GM12878 (cell line): ENCODE measurements at regions not wholly inside any gene's neighbourhood (a gene's known extent, or its start where the extent isn't known, plus 50 kb on each side); places are given as distances from the start of the nearest gene placed in this dataset.

Experiments used
- ATAC-seq: fragments of 200-7000 bp; cut with Tn5 transposase; 3 replicates; pipeline ENCODE4 v1.9.1; 2020; ENCODE audit warnings: mild to moderate bottlenecking, moderate library complexity
- BruUV-seq: library from RNA; stranded (reverse); fragments of 400-500 nt; replicated peaks from 2 replicates; lab custom pipeline; 2021; lab: Mats Ljungman, UMichigan
- CTCF ChIA-PET: fragments of 300-600 bp; sonication (Branson Sonifier 250); formaldehyde crosslinking; extraction: SDS; loops from one replicate; lab custom pipeline; 2021; ENCODE audit warnings: inconsistent platforms; lab: Yijun Ruan, JAX
- POLR2A ChIA-PET: fragments of 350-600 bp; formaldehyde crosslinking; extraction: SDS; loops from one replicate; lab custom pipeline; 2021; ENCODE audit warnings: inconsistent platforms; lab: Charles Lee
- RAD21 ChIA-PET: fragments of 300-600 bp; sonication (Branson Sonifier 250); formaldehyde crosslinking; loops from one replicate; lab custom pipeline; 2023; ENCODE audit warnings: antibody characterized with exemption; ENCODE audit not compliant: unreplicated experiment; lab: Charles Lee
- SMC1A ChIA-PET: fragments of 300-600 bp; sonication (Branson Sonifier 250); formaldehyde crosslinking; loops from one replicate; lab custom pipeline; 2023; ENCODE audit not compliant: unreplicated experiment, uncharacterized antibody; lab: Charles Lee
- DNase-seq: peaks from one replicate; pipeline ENCODE4 v3.0.0-alpha.2; 2011; ENCODE audit warnings: low read depth, low spot score
- FAIRE-seq: peaks from 3 replicates; lab custom pipeline; 2011; peaks lifted over from hg19 to GRCh38; lab: Jason Lieb, UNC
- H2AFZ ChIP-seq: 2 replicates; pipeline ENCODE4 v1.6.0; 2011; ENCODE audit warnings: low read depth, low read length, control low read depth; ENCODE audit not compliant: control insufficient read depth
- H3K27ac ChIP-seq: 2 replicates; pipeline ENCODE4 v1.5.1; 2011; ENCODE audit warnings: control low read depth; ENCODE audit not compliant: control insufficient read depth, insufficient read depth
- H3K27me3 ChIP-seq, 2 experiments: replicated peaks in 1 of 2; 2 replicates each; pipeline versions ENCODE4 v1.6.0 to v1.6.1; 2011; ENCODE audit warnings: low read length in 1 of 2; ENCODE audit not compliant: control insufficient read depth in 2 of 2, insufficient read depth in 2 of 2
- H3K36me3 ChIP-seq, 2 experiments: 2 replicates each; pipeline ENCODE4 v1.5.1; 2011; ENCODE audit warnings: low read length in 1 of 2; ENCODE audit not compliant: control insufficient read depth in 2 of 2, insufficient read depth in 2 of 2
- H3K4me1 ChIP-seq: 2 replicates; pipeline ENCODE4 v1.6.1; 2011; ENCODE audit warnings: mild to moderate bottlenecking, low read length, moderate library complexity, mixed read lengths; ENCODE audit not compliant: control insufficient read depth, insufficient read depth
- H3K4me2 ChIP-seq: 2 replicates; pipeline ENCODE4 v1.6.0; 2011; ENCODE audit warnings: control low read depth; ENCODE audit not compliant: control insufficient read depth, insufficient read depth
- H3K4me3 ChIP-seq: fragments of 200-600 bp; sonication (generic); 2 replicates; pipeline ENCODE4 v1.5.1; 2016
- H3K79me2 ChIP-seq: 2 replicates; pipeline ENCODE4 v1.6.0; 2011; ENCODE audit warnings: low read length; ENCODE audit not compliant: control insufficient read depth, insufficient read depth
- H3K9ac ChIP-seq: 2 replicates; pipeline ENCODE4 v1.8.0; 2011; ENCODE audit warnings: low read length, control low read depth, mixed read lengths; ENCODE audit not compliant: control insufficient read depth, insufficient read depth
- H3K9me3 ChIP-seq: replicated peaks from 3 replicates; pipeline ENCODE4 v1.5.1; 2011; ENCODE audit warnings: mild to moderate bottlenecking, low read length; ENCODE audit not compliant: control insufficient read depth, insufficient read depth
- H4K20me1 ChIP-seq: 2 replicates; pipeline ENCODE4 v1.6.0; 2011; ENCODE audit not compliant: control insufficient read depth, insufficient read depth
- CHD1 ChIP-seq: IDR thresholded peaks from 2 replicates; pipeline ENCODE4 v1.6.1; 2012; ENCODE audit warnings: low read depth, low read length, improper control_type of control experiment
- EED ChIP-seq: sonication (generic); IDR thresholded peaks from 2 replicates; pipeline ENCODE4 v1.6.1; 2016; ENCODE audit warnings: antibody characterized with exemption, low read depth
- HDGF ChIP-seq: fragments of 450-650 bp; IDR thresholded peaks from 2 replicates; pipeline ENCODE4 v1.6.1; 2016; ENCODE audit warnings: antibody characterized with exemption
- HSF1 ChIP-seq: fragments of 150-350 bp; IDR thresholded peaks from 2 replicates; pipeline ENCODE4 v1.6.1; 2014; ENCODE audit warnings: mild to moderate bottlenecking, low read depth, low read length
- IKZF2 ChIP-seq, 2 experiments: fragments of 450-650 bp; IDR thresholded peaks; 2 replicates each; pipeline ENCODE4 v1.6.1; 2017; ENCODE audit warnings: mild to moderate bottlenecking in 2 of 2, moderate library complexity in 2 of 2
- NBN ChIP-seq: fragments of 450-650 bp; IDR thresholded peaks from 2 replicates; pipeline ENCODE4 v1.6.1; 2016
- RUNX3 ChIP-seq: IDR thresholded peaks from 2 replicates; pipeline ENCODE4 v1.6.1; 2012; ENCODE audit warnings: low read length, inconsistent platforms
- SIX5 ChIP-seq: IDR thresholded peaks from 2 replicates; pipeline ENCODE4 v1.6.1; 2011; ENCODE audit warnings: mild to moderate bottlenecking, low read depth, low read length, moderate library complexity; ENCODE audit not compliant: severe bottlenecking
- TCF12 ChIP-seq: IDR thresholded peaks from 2 replicates; pipeline ENCODE4 v1.6.1; 2011; ENCODE audit warnings: low read depth, mild to moderate bottlenecking, low read length
- WGBS: methylation state at CpG from one replicate; pipeline ENCODE4 v1.1.6; 2016; ENCODE audit warnings: low lambda C conversion rate; ENCODE audit not compliant: insufficient replicate concordance, insufficient coverage; ENCODE audit errors: missing lambda C conversion rate; 5-methylcytosine and 5-hydroxymethylcytosine counted together
- in situ Hi-C: fragments of 300-500 bp; cut with MboI; formaldehyde crosslinking; loops from 9 replicates; pipeline ENCODE4 v1.14.3; 2018; ENCODE audit warnings: mixed read lengths
- intact Hi-C: fragments of 100-400 bp; cut with micrococcal nuclease; formaldehyde crosslinking; loops from one replicate; pipeline ENCODE4 v1.14.2; 2022; ENCODE audit not compliant: unreplicated experiment
- TF ChIP-seq, protein P1 (sequence below): fragments of 450-650 bp; IDR thresholded peaks from 2 replicates; pipeline ENCODE4 v1.6.1; 2016; ENCODE audit warnings: mild to moderate bottlenecking, moderate library complexity, borderline replicate concordance

GRCh38 chr10:3014968-3015367, 52.4 kb upstream of the PFKP start:
- Histone ChIP-seq H3K79me2 (no peaks in the 10 kb centered on the region), H4K20me1 (no peaks in the 10 kb centered on the region), H2AFZ (no peak overlapping the region), H3K27me3 (peaks cover 0 to 6% of the 10 kb centered on the region in 2 experiments; a peak in 2 of 4 replicates), H3K27ac (no peak overlapping the region), H3K9ac (no peak overlapping the region)
- TF ChIP-seq NBN (no peak), SIX5 (no peak), RUNX3 (no peak), CHD1 (no peak), HDGF (no peak), HSF1 (no peak), TCF12 (no peak), IKZF2 (IDR thresholded peaks at IDR 0.05) (no peak), EED (no peak)
- TF ChIP-seq, protein P1, sequence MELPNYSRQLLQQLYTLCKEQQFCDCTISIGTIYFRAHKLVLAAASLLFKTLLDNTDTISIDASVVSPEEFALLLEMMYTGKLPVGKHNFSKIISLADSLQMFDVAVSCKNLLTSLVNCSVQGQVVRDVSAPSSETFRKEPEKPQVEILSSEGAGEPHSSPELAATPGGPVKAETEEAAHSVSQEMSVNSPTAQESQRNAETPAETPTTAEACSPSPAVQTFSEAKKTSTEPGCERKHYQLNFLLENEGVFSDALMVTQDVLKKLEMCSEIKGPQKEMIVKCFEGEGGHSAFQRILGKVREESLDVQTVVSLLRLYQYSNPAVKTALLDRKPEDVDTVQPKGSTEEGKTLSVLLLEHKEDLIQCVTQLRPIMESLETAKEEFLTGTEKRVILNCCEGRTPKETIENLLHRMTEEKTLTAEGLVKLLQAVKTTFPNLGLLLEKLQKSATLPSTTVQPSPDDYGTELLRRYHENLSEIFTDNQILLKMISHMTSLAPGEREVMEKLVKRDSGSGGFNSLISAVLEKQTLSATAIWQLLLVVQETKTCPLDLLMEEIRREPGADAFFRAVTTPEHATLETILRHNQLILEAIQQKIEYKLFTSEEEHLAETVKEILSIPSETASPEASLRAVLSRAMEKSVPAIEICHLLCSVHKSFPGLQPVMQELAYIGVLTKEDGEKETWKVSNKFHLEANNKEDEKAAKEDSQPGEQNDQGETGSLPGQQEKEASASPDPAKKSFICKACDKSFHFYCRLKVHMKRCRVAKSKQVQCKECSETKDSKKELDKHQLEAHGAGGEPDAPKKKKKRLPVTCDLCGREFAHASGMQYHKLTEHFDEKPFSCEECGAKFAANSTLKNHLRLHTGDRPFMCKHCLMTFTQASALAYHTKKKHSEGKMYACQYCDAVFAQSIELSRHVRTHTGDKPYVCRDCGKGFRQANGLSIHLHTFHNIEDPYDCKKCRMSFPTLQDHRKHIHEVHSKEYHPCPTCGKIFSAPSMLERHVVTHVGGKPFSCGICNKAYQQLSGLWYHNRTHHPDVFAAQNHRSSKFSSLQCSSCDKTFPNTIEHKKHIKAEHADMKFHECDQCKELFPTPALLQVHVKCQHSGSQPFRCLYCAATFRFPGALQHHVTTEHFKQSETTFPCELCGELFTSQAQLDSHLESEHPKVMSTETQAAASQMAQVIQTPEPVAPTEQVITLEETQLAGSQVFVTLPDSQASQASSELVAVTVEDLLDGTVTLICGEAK = no peak
- TF ChIP-seq, all 136 proteins: peak for 0
- ChIA-PET RAD21 (no interaction called here), CTCF (no interaction called here), POLR2A (no interaction called here), SMC1A (interaction anchor here (1.1 kb wide), 1 partner anchor 18 kb away, joined by 3 read pairs; no protein-coding TSS in a partner anchor)
- intact Hi-C loops = no loop called here
- Histone ChIP-seq H3K4me3 (no peak overlapping the region), H3K4me1 (no peaks in the 10 kb centered on the region), H3K4me2 (no peak overlapping the region), H3K9me3 (no peaks in the 10 kb centered on the region), H3K36me3 (no peaks in the 10 kb centered on the region)
- ATAC-seq (no peak), DNase-seq (no peak), FAIRE-seq (no peak)
- no TSS peak for BruUV-seq
- WGBS = 10% methylated on average over 9 of the region's 9 CpGs
- in situ Hi-C loops = no loop called here
